SHP77 treated with DMSO at 0.1 percent for 48 hours (cell line): ENCODE measurements at regions not wholly inside any gene's neighbourhood (a gene's known extent, or its start where the extent isn't known, plus 50 kb on each side); places are given as distances from the start of the nearest gene placed in this dataset.
"Not testable (repeated sequence)": the region's sequence is repeated elsewhere in the genome, so short reads cannot be mapped to it uniquely, and the experiment has no call there.

Experiments
- DNase-seq: peaks from one replicate; lab custom pipeline; 2025; lab: John Stamatoyannopoulos, UW

DNA sequence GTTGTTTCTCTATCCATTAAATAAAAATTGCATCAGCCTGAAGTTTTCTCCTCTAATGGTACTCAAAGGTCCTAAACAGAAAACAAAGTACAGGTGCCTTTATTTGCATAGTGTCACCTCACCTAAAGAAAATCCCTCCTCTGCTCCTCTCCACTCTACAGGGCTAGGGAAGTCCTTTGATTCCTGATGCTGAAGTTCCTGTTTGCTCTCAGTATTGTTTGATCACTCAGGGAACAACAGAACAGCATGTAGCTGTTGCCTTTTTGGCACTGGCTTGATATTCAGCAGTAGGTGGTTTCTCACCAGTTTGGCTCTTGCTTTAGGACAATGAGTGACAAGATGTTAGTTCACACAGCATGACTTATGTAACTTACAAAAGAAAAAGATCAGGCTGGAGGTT lies 156.2 kb upstream of the SLC7A11 start:
- no peak for DNase-seq

DNA sequence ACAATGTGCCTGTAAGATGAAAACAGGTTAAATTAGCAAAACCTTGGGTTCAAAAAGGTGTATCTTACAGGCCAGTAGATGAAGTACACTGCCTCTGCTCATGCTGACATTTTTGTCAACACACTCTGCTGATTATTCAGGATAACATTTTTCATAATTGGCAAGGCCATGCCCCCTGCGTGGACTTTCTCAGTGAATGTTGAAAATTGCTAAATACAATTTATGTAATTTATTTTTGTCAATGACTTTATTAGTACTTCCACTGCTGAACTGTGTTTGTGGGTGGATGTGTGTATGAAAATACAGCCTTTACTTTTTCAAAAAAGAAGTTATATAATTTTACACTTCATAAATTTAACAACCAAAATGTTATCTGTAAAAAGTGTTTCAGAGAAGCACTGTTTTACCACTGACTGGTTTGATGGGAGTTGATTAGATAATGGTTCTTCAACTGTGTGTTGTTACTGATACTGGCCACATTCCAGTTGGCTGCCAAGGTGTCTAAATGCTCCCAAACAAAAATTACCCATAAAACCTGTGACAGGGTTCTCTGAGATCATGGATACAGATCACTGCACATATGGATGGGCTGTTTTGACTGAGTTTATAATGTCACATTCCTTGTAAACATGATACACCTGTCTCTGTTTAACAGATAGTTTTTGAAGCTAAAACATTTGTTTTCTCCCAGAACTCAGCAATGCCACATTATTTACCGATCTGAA lies 151.9 kb upstream of the SLC7A11 start:
- DNase-seq = no peak

DNA sequence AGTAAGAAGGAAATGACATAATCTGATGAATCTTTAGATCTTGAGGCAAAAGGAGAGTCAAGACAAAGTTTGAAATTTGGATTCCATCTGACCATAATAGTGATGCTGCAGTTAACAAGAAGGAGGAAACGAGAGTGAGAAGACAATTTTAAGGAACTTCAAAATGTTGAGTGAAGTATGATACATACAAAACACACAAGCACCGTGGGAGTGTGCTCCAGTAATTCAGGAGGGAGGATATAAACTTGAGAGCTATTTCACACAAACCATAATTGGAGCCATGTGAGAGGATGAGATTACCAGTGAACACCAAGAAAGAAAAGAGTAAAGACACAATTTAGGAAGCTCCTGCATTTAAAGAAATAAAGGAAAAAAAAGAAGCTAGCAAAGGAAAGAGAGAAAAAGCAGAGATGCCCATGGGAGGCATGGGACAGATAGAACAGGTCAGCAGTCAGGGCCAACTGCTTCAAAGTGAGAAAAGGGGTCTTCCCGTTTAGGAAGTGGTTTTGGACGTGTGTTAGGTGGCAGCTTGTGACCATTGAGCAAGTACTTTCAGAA lies 150.7 kb upstream of the SLC7A11 start:
- no peak for DNase-seq

DNA sequence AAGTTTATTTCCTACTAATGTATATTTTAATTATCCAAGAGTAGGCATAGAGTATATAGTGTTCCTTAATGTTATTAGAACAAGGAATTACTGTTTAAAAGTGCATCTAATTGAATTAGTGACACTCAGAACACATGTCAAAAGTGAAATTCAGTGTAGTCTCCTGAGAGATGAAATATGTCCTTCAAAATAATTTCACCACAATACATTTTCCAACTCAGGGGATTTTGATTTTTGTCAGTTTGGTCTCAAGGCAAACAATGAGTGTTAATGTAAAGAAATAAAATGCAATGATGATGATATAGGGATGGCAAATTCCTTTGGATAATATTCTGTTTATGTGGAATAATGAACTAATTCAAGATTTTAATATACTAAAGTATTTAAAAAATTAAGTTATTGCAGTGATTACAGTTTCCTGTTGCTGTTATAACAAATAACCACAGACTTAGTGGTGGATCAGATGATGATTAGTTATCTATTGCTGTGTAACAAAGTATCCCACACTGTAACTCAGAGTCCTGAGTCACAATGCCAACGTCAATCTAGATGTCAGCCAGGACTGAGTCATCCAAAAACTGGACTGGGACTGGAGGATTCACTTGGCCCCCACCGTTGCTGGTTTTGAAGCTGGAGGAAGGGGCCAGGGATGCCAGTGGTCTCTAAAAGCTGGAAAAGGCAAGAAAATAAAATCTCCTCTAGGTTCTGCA lies 148.0 kb upstream of the SLC7A11 start:
- DNase-seq = no peak

DNA sequence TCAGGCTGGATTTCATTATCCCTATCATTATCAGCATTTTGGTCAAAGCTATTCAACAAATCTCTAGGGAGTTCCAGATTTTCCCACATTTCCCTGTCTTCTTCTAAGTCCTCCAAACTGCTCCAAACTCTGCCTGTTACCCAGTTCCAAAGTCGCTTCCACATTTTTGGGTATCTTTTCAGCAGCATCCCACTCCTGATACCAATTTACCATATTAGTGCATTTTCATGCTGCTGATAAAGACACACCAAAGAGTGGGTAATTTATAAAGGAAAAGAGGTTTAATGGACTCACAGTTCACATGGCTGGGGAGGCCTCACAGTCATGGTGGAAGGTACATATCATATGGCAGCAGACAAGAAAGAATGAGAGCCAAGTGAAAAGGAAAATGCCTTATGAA lies 132.8 kb upstream of the SLC7A11 start:
- no peak for DNase-seq

DNA sequence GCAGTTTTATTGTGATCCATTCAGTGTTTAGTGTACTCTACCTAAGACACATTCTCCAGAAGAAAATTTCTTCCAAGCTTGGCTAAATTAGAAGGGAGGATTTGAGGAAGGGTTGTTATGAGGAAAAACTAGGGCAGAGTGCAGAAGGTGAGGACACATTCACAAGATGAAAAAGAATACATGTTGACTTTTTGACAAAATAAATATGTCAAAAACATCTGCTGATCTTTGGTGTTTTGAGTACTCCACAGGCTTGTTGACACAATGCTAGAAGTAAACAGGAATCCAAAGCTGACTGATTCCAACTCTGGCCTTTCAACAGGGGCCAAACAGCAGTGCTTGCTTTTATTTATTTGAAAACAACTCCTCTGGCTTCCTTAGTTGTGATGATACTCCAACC lies 125.8 kb upstream of the SLC7A11 start:
- no peak for DNase-seq

DNA sequence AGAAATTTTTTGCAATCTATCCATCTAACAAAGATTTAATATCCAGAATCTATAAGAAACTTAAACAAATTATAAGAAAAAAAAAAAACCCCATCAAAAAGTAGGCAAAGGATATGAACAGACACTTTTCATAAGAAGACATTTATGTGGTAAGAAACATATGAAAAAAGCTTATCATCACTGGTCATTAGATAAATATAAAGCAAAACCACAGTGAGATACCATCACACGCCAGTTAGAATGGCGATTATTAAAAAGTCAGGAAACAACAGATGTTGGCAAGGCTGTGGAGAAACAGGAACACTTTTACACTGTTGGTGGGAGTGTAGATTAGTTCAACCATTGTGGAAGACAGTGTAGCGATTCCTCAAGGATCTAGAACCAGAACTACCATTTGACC lies 110.3 kb upstream of the SLC7A11 start:
- DNase-seq = not testable (repeated sequence)

DNA sequence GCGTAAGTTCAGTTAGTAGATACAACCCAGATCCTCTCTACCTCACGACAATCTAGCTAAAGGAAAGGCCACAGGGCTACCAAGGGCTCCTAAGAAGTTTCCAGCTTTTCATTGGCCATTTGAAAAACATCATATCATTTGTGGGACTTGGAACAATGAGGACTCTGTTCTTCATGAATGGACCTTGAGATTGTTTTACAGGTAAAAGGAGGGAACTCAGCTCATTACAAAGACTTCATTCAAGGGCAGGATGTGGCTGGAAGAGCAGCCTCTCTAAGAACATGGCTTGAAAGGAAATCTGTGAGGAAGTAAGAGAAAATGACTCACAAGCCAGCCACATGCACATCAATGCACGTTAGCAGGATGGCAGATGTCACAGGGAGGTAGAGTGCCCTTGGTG lies 105.9 kb upstream of the SLC7A11 start:
- DNase-seq = no peak

DNA sequence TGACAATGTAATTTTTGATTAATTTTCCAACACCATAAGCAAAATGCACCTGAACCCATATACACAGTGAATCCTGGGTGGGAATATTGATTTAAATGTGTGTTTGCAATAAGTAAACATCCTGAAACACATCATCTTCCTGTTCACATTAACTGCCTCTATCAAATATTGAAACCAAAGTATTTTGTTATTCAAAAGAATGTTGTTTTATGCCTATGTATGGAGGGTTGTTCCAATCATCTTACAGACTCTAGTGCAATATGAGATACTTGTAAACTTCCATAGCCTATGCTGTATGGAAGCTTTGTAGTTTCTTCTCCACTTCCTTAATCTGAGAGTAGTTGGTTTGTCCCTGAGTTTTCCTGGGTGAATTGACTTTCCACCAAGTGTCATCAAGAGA lies 105.4 kb upstream of the SLC7A11 start:
- no peak for DNase-seq

DNA sequence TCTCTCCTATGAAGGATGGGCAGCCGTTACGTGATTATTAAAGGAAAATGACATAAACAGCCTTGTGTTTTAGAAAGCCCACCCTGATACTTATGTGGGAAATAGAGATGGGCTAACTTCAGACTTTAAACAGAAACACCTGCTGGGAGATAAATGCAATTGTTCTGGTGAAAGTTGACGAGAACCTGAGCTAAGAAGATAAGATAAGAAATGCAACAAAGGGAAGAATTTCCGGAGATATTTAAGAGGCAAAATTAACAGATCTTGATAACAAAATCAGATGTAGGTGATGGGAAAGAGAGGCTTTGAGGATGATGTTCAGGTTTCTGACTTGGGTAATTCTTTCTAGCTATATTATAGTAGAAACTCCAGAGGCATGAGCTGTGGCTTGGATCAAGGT lies 102.7 kb upstream of the SLC7A11 start:
- no peak for DNase-seq

DNA sequence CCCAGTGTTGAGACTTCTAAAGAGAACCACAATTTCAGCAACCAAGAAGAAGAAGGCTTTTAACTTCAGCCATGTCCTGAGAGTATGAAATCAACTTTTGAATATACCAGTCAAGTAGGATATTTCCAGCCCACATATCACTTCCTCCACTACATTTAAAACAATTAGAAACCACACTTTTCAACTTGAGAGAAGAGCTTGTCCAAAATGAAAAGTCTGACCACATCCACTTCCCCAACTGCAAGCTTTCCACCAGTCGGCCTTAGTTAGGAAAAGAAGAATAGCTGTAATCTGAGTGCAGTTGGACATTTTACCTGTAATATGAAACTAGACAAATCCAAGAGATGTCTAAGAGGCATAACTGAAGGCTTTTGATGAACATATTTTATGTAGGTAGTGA lies 101.9 kb upstream of the SLC7A11 start:
- no peak for DNase-seq

DNA sequence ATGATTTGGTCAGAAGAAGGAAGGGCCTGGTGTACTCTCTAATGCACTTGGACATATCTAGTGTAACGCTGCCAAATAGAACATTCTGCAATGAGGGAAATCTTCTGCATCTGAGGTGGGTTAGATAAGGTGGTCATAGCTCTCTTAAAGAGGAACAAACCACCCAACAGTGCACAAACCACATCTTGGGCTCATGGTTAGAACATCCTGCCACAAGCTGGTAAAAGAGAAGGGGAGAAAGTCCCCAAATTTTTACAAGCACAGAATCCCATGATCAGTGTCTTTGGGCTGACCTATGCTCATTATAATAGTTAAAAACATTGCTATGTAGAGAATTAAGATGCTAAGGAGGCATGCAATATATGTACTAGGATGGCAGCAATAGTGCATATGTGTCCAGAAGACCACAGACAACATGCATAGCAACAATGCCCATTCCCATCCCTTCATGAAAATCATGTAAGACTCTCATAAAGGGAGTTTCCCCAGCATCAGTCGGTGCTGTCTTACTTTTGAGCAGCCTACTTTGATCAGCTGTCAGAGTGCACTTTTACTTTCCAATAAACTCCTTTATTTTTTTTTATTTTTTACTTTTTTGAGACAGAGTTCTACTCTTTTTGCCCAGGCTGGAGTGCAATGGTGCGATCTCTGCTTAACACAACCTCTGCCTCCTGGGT lies 99.7 kb upstream of the SLC7A11 start:
- DNase-seq = no peak

DNA sequence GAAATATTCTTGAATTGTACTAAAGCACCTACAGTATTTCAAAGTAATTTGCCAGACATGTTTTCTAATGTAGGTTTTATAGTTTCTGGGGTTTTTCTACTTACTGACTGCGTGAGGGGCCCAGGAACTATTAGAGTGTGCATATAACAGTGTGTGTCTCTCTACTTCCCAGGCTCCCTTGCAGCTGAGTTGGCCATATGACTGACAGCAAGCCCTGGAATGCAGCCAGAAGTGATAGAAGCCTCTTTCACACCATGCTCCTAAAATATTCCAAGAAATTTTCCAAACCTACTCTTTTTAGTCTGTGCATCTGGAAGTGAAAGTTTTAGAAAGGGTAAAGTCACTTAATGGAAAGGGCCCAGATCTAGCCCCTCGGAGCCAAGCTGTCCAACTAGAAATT lies 96.7 kb upstream of the SLC7A11 start:
- DNase-seq = no peak

DNA sequence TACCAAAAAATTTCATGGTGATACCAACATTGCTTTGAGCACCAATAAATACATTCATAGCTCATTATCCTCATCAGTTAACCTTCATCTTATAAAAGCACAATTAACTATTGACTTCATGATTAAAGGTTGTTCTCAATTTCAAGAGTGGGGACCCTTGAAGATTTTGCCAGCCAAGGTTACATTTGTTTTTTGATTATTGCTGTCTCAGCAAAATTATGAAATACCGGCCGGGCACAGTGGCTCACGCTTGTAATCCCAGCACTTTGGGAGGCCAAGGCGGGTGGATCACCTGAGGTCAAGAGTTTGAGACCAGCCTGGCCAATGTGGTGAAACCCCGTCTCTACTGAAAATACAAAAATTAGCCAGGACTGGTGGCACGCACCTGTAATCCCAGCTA lies 96.1 kb upstream of the SLC7A11 start:
- DNase-seq = not testable (repeated sequence)

DNA sequence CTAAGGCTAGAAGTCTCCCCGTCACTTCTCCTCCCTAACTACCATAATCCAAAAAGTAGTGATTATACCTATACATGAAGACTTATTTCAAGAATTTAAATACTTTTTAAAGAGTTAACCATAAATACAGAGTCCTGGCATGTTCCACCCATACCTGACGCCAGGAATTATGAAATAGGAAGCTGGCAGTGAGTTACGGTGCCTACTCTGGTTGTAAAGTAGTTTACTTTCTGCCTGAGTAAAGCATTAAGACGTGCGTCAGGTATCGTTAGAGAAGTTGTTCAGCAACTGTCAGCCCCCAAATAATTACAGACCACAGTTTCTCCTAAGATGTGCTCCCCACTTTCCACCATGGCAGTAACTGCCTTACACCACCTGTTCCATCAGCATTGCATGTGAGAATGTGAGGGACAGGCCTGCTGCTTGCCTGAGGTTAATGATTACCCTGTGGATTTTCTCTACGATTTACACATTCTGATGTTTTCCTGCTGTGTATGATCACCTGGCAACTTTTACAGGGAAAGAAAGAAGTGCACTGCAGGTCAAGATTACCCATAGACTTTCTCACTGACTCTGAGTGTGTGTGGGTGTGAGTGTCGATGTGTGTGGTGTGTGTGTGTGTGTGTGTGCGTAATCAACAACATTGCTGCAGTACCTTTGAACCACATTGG lies 92.3 kb upstream of the SLC7A11 start:
- no peak for DNase-seq

DNA sequence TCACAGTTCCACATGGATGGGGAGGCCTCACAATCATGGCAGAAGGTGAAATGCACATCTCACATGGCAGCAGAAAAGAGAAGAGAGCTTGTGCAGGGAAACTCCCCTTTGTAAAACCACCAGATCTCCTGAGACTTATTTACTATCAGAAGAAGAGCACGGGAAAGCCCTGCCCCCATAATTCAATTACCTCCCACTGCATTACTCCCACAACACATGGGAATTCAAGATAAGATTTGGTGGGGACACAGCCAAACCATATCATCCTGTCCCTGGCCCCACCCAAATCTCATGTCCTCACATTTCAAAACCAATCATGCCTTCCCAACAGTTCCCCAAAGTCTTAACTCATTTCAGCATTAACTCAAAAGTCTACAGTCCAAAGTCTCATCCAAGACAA lies 90.3 kb upstream of the SLC7A11 start:
- DNase-seq = not testable (repeated sequence)

DNA sequence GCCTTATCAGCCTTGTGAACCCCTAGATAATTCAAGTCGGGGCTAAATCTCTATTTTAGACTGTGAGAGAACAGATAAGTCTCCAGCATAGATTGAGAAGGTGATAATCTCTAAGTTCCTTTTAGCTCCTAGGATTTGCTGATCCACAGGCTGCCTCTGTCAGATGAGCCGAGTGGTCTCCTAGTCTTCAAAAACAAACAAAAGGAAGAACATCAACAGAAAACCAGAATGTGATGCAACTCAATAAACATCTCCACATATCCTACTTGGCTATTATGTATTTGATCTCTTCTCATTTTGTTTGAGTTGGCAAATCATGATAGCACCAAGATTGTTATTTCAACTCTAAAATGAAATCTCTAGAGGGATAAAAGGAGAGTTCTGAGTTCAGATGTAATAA lies 88.4 kb upstream of the SLC7A11 start:
- no peak for DNase-seq

DNA sequence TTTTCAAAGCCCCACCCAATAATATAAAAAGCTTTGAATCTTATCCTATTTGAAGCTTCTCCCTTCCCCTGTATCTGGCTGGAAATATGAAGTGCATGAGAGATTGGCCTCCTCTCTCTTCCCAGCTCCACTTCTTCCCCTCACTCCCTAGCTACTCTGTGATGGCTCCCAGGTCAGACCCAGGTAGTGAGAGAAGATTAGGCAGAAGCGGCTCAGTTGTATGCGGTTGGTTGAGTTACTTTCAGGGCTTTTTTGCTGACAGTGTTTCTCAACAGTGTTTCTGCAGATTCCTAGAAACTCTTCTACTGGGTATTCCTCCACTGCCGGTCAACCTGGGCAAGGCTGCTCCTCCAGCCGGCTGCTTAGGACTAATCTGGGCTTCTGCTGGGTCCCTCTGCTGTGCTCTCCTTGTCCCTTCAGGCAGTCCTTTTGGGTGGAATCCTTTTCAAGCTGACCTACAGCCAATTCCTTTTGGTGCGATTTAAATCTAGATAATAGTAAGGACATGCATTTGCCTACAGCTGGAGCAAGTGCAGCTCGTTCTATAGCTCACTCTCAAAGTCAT lies 87.4 kb upstream of the SLC7A11 start:
- DNase-seq = no peak

DNA sequence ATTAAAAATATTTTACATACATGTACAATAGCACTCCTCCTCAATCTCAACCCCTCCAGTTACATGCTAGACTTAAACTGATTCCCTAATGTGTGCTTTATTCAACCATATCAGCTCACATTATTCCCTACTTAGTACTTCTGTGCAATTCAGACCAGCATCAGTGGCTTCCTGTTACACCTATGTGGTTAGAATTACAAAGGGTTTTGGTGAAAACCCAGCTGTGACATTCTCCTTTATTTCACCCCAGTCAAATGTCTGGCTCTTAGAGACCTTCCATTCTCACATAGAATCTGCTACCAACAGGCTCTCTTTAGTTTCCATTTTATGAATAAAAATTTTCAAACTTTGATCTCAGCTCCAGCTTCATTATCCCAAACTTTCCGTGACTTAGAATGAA lies 85.2 kb upstream of the SLC7A11 start:
- no peak for DNase-seq

DNA sequence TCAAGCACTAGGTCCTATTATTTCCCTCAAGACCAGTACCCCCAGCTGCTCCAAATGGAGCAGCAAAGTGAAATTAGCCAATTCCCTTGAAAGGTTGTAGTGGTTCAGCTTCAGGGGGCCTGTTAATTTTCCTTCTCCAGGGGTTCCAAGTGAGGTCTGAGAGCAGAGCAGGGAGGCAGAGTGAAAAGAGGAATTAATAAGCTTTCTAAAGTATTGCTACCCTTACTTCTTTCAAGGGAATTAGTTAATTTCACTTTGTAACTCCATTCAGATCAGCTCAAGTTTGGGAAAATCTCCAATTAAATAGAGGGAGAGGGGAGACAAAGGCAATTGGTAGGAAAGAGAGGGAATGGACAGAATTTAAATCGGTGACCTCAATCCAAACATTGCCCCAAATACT lies 78.7 kb upstream of the SLC7A11 start:
- DNase-seq = no peak

DNA sequence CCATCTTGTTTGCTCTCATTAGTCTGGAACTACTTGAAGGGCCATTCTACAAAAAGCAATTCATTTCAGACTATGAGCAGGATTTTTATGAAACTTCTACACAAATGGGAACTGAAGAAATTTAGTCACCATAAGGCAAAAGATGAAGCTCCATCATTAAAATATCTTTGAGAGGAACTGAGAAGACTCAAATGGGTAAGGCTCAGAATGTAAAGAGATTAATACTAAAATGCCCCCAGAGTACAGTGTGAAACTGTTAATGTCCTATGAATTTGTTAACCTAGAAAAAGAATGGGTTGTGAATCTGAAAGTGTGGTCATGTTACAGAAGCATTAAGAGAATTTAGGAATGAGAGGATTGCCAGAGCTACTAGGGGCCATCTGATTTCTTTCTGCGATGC lies 77.9 kb upstream of the SLC7A11 start:
- DNase-seq = no peak

DNA sequence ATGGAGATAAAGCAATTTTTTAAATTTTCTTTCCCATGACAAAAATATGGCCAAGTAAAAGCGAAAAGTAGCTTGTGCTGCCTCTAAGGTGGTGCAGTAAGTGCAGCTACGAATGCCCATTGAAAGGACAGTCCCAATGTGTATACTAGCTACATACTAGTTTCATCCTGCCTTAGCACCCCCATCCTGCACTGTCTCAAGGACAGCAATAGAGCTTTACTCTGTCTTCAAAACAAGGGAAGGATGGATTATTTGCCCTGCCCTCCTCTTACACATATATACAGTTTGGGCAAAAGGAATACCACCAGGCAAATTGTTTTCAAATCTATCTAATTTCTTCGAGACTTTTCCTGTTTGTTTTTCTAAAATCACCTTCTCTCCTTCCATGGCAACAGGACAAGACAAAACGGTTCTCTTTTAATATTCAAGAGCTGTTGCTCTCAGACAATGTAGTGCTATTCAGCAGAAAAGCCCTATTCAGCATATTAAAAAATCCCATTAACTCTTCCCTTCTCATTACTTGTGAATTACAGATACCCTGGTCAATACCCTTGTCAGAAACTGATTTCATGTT lies 75.1 kb upstream of the SLC7A11 start:
- no peak for DNase-seq
